Forelimb muscle (tissue), 1 donor: ENCODE measurements at regions not wholly inside any gene's neighbourhood (a gene's known extent, or its start where the extent isn't known, plus 50 kb on each side); places are given as distances from the start of the nearest gene placed in this dataset.
"Not testable (repeated sequence)": the region's sequence is repeated elsewhere in the genome, so short reads cannot be mapped to it uniquely, and the experiment has no call there.

ENCODE experiments used
- DNase-seq: peaks from one replicate; pipeline ENCODE4 v3.0.0-alpha.2; 2013; ENCODE audit warnings: low read depth

DNA sequence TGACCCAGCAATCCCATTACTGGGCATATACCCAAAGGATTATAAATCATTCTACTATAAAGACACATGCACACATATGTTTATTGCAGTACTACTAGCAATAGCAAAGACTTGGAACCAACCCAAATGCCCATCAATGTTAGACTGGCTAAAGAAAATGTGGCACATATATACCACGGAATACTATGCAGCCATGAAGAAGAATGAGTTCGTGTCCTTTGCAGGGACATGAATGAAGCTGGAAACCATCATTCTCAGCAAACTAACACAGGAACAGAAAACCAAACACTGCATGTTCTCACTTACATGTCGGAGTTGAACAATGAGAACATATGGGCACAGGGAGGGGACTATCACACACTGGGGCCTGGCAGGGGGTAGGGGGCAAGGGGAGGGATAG is 183.0 kb downstream of the HACE1 start:
- not testable (repeated sequence) for DNase-seq

DNA sequence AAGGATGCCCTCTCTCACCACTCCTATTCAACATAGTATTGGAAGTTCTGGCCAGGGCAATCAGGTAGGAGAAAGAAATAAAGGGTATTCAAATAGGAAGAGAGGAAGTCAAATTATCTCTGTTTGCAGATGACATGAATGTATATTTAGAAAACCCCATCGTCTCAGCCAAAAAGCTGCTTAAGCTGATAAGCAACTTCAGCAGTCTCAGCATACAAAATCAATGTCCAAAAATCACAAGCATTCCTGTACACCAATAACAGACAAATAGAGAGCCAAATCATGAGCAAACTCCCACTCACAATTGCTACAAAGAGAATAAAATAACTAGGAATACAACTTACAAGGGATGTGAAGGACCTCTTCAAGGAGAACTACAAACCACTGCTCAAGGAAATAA is 184.6 kb downstream of the HACE1 start:
- not testable (repeated sequence) for DNase-seq

DNA sequence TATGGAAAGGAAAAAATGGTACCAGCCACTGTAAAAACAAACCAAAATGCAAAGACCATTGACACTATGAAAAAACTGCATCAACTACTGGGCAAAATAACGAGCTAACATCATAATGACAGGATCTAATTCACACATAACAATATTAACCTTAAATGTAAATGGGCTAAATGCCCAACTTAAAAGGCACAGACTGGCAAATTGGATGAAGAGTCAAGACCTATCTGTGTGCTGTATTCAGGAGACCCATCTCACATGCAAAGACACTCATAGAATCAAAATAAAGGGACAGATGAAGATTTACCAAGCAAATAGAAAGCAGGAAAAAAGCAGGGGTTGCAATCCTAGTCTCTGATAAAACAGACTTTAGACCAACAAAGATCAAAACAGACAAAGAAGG is 186.6 kb downstream of the HACE1 start:
- not testable (repeated sequence) for DNase-seq

DNA sequence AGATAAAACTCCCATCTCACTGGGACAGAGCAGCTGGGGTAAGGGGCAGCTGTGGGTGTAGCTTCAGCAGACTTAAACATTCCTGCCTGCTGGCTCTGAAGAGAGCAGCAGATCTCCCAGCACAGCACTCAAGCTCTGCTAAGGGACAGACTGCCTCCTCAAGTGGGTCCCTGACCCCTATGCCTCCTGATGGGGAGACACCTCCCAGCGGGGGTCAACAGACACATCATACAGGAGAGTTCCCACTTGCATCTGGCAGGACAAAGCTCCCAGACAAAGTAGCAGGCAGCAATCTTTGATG is 188.2 kb downstream of the HACE1 start:
- DNase-seq: not testable (repeated sequence)

DNA sequence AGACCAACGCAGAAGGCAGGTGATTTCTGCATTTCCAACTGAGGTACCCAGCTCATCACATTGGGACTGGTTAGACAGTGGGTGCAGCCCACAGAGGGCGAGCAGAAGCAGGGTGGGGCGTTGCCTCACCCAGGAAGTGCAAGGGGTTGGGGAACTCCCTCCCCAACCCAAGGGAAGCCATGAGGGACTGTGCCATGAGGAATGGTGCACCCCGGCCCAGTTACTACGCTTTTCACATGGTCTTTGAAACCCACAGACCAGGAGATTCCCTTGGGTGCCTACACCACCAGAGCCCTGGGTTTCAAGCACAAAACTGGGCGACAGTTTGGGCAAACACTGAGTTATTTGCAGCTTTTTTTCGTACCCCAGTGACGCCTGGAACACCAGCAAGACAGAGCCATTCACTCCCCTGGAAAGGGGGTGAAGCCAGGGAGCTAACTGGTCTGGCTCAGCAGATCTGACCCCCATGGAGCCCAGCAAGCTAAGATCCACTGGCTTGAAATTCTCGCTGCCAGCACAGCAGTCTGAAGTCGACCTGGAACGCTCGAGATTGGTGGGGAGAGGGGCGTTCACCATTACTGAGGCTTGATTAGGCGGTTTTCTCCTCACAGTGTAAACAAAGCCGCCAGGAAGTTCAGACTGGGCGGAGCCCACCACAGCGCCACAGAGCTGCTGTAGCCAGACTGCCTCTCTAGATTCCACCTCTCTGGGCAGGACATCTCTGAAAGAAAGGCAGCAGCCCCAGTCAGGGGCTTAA is 188.7 kb downstream of the HACE1 start:
- DNase-seq: not testable (repeated sequence)

DNA sequence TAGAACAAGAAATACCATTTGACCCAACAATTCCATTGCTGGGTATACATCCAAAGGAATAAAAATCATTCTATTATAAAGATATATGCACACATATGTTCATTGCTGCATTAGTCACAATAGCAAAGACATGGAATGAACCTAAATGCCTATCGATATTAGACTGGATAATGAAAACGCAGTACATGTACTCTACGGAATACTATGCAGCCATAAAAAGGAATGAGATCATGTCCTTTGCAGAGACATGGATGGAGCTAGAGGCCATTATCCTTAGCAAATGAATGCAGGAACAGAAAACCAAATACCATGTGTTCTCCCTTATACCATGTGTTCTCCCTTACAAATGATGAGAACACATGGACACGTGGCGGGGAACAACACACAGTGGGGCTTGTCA is 190.2 kb downstream of the HACE1 start:
- no peak for DNase-seq

DNA sequence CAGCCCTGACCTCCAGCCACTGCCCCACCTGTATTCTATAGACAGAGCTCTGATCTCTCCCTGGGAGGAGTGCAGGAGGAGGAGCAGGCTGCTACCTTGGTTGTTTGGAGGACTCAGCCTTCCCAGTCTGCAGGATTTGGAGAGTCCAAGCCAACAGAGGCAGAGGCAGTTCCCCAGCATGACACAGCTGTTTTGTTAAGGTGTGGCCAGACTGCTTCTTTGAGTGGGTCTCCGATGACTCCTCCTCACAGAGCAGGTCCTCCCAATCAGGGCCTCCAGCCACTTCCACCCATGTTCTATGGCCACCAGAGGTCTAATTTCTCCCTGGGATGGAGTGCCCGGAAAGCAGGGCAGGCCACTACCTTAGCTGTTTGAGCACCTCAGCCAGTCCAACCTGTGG is 203.5 kb downstream of the HACE1 start:
- no peak for DNase-seq

DNA sequence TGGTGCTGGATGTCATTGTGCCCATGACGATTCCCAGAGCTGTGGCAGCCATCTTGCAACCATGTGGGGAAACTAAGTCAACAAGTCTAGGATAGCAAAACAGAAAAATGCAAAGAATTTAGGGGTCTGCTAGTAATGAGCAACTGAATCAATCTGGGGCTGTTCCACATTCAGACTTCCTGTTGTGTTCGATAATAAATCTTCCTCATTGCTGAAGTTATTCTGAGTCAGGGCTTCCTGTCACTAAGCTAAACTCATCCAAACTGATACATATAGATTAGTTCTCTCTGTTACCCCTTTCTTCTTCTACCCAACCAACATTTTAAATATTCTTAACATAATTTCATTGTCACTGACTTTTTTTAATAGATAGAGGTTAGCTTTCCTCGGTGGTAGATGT is 205.9 kb downstream of the HACE1 start:
- DNase-seq: no peak

DNA sequence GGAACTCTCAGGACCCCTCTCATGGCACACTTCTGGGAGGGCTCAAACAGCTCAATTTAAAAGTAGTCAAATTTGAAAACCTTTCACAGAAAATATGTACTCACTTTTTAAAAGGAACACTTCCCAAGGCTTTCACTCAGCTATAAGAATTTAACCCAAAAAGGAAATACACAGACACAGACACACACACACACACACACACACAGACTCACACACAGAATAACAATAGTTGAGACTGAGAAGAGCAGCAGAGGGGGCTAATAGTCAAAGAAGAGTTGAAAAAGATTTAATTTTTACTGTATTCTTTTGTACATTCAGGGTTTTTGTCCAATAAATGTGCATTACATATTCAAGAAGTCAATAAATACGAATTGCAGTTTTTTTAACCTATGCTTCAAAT is 211.4 kb downstream of the HACE1 start:
- no peak for DNase-seq

DNA sequence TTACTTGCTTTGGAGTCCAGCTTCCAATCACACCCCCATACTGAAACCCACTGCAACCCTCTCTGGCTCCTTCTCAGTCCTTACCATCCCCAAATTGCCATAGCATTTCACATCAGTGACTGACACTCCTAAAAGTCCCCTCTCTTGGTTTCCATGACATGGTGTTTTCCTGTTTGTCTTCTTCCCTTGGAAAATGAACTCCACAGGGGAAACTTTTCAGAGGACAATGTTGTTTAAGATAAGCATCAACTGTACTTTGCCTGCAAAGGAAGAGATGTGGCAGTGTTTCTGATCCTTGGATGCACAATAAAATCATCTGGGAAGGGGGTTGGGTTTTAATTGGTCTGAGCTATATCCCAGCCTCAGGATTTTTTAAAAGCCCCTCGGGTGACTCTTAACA is 214.9 kb downstream of the HACE1 start:
- no peak for DNase-seq

DNA sequence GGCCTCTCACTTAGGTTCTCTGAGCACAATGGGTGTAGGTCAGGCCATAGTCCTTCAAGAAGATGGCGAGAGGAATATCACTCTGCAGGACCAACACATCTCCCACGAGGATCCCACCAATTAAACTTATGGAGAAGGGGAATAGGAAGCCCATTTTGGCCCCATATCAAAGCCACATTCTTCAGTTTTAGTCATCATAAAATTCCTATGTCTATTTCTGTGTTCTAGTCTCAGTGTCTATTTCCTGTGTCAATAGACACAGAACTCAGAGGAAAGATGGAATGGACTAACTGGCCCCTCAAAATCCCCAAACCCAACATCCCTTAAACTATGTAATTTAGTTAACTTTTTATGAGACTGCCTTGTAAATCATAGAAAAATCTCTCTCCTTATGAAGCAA is 216.8 kb downstream of the HACE1 start:
- no peak for DNase-seq

DNA sequence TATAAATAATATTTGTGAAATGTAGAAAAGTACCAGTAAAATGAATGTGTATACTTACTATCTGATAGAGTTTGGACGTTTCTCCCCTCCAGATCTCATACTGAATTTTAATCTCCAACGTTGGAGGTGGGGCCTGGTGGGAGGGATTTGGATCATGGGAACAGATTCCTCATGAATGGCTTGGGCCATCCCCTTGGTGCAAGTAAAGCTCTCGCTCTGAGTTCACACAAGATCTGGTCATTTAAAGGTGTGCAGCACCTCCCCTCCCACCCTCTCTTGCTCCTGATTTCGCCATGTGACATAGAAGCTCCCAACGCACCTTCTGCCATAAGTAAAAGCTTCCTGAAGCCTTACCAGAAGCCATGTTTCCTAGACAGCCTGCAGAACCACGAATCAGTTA is 219.0 kb downstream of the HACE1 start:
- no peak for DNase-seq

DNA sequence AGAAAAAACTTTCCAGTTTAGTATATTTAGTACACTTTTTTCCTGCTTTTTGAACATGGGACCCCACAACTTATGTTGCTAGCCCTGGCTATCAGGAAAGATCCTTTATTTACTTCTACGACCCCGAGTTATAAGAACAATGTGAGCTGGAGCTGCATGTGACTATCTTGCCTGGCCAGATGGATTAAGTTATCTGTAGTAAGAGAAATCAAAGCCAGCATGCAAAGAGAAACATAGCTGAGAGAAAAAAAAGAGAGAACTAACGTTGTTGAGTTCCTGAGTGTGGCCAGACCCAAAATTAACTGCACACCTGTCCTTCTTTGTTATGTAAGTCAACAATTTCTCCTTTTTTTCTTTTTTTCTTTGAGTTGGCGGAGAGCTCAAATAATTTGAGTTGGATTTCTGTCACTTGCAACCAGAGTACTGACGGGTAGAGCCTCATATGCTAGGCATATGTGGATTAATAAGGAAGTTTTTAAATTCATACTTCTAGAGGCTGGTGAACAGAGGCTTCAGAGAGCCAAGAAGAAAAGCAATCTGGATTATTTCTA is 219.5 kb downstream of the HACE1 start:
- DNase-seq: no peak

DNA sequence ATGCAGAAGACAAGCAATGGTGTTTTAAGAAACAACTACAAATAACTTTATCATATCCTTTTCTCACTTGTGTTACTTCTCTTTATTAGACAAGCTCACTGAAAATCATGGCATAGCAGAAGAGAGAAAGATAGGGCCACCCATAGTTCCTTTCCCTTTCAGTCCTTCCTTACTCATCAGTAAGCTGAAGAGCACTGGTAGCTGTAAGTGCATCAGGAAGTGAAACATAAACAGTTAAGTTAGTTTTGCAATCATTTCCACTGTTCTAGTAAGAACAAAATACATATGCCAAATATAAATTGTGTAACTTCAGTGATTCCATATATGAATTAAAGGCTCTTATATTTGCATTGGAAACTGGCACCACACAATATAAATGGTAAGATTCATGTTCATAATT is 220.1 kb downstream of the HACE1 start:
- DNase-seq: no peak

DNA sequence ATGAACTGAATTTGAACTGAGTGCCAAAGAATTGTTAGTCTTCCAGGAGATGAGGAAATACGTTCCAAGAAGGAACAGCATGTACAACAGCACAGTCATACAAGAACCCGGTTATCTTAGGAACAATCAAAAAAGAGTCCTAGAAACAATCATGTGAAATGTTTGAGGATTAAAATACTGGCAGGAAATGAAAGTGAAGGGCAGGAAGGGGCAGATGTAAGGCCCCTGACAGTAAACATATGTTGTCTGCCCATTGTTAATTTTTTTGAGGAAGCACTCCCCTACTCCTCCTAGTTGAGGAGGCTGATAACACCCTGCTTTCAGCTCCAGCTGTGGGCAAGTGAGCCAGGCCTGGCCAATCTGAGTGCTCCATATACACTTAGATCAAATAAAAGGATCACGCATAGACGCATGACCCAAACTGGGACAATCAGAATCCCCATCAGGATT is 220.9 kb downstream of the HACE1 start:
- DNase-seq: no peak

DNA sequence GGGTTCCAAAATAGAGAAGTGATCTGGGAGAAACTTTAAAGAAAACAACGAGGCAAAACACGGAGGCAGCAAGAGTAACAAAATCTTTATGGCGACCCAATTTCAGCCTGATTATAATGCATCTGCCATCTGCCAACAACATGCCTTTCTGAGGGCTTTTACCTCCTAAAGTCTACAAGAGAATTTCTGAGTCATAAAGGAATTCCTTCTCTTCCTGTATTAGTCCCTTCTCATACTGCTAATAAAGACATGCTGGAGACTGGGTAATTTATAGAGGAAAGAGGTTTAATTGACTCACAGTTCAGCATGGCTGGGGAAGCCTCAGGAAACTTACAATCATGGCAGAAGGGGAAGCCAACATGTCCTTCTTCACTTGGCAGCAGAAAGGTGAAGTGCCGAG is 226.6 kb downstream of the HACE1 start:
- no peak for DNase-seq

DNA sequence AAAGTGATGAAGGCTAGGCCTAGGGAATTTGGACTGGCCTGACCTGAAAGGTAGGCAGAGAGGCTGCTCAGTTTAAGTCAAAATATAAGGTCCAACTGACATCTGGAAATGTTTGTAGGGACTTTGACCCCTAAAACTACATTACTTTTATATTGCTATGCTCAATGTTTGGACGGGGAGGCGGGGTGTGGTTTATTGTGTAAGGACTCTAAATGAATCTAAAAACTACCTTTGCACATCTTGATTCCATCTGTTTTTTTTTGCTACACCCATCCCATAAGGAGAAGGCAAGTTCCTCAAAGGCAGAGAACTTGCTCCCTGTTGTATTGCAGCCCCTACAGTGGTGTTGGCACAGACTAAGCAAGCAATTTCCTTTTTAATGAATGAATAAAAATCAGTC is 227.1 kb downstream of the HACE1 start:
- DNase-seq: no peak

DNA sequence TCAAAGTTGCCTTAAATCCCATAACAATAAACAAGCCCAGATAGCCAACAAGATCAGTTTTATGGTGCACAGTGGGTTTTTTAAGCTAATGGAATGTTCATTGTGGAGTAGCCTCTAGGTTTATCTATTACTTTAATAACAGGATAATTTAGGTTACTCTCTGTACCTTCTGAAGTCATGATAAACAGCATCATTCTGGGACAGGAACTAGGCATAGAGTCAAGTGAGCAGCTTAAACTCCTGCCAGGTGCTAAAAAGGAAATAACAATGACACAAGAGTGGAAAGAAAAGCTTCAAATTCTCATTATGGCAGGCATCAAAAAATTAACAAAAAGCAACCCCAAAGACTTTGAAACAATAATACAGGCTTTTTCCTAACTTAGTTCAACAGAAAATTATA is 228.8 kb downstream of the HACE1 start:
- DNase-seq: no peak

DNA sequence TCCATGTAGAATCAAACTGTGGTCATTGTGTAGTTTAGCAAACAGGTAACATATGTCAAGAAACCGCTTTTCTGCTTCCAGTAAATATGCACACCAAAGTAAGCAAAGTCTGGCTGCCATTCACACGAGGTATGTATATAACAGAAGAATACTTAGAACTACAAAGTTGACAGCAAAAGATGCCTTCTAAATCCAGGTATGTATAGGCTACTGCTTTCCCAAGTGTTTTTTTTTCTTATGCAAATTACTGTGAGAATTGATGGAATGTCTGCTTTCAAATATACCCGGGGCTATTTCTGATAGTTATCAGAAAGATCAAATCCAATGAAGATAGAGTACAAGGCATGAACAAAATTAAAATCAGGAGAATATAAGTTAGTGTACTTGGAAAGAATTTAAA is 229.2 kb downstream of the HACE1 start:
- no peak for DNase-seq

DNA sequence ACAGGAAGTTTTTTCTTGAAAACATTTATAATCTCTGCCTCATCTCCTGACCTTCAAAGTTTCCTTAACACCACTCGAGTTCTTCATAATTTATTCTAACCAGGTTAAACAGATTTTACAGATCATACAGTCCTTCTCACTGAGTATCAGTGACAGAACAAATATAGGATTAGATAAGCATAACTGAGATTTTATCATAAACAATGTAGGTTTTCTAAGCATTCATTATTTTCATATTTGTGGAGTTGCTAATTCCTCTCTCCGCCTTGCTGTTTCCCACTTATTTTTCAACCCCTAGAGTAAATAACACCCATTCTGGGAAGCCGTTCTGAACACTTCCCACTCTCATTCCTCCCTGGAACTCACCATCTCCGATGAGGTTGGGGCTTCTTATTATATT is 229.9 kb downstream of the HACE1 start:
- no peak for DNase-seq

DNA sequence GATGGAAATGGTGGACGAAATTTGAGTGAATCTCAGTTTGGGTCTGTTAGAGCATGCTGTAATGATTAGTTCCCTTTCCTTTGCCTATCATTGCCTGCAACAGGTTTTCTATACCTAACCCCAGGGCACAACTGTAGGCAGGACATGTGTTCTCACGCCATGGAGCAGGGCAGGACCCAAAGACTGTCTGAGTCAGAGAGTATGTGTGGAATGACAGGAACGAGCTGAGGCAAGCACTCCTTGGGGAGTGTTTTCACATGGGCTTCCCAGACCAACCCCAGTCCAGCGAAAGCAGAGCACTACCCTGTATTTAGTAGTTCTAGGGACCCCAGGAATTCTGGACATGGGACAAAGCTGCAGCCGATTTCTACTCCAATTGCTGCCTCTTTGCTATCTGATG is 234.2 kb downstream of the HACE1 start:
- DNase-seq: no peak

DNA sequence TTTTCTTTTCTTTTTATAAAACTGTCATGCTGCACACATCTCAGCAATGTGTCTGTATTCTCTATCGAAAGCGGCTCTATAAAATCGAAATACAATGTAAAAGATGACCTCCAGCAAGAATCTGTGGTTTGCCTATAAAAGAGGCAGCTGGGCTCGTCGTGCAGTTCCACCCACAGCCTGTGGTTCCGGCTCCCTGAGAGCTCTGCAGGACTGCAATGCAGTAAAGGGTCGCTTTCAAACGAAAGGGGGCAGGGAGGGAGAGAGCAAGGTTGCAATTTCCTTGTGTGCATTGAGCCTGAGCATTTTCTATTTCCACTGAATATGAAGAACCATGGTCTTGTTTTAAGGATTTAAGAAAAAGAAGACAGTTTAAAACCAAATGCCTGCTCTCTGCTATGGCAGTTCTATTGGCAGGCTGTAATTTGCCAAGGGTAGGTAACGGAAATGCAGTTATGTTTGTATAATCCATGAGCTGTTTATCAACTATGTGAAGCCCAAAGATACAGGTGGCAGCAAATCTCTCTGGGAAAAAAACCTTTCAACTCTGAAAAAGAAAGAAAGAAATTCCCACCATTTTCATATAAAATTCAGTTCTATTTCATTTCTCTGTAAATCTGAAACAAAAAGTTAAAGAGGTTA is 236.5 kb downstream of the HACE1 start:
- DNase-seq: no peak

DNA sequence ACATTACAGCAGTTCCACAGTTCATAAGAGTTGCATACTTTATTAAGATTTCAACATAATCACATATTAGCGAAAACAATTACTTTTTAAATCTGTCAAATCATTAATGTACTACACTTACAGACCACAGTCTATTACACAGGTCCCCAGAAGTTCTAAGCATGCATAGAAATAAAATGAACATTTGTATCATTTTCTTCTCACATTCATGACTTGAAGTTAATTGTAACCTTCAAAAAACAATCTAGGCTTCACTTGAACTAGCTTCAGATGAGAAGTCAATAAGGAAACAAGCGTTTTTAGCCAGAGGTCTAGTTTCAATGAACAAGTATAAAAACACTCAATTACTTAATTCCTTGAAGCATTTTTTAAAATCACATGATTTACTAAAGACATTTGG is 238.3 kb downstream of the HACE1 start:
- DNase-seq: no peak

DNA sequence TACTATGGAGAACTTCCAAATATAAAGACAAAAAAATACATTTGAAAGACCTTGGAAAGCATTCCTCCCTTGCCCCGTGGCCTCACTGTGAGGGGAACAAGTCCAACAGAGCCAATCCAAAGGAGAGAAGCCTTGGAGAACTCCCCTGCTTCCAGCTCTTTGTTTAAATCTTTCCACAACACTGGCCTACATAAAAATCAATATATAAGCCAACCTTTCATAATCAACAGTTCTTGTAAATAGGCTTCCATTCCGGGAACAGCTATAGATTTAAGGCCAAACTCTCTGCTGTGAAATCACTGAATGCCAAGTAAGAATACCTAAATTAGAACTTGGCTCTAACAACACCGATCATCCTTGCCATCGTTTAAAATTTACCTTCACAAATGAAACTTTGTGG is 242.1 kb downstream of the HACE1 start:
- DNase-seq: no peak
